ENCODE measurements at regions not wholly inside any gene's neighbourhood (a gene's known extent, or its start where the extent isn't known, plus 50 kb on each side); places are given as distances from the start of the nearest gene placed in this dataset.

DNA sequence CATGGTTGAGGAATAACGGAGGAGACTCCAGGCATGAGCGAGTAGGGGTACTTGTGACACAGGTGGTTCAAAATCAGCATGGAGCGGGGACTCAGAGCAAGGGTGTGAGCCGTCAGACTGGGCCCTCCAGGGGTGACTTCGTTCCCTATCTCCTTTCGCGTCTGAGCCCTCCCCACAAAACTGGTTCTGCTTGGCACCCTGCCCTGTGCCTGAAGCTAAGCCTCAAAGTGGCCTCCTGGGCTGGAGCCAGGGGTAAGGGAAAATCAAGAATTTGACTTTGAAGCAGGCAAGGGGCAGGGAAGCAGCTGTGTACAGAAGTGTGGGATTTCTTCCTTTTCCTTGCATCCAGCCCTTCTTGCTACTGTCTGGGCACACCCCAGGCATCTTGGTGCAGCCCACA is 331.5 kb upstream of the AJAP1 start:
- no peak overlapping the region for H3K27ac Mint-ChIP-seq (ENCODE audit: unreplicated experiment)
- no peak for TF ChIP-seq EZH2 (IDR thresholded peaks at IDR 0.05; ENCODE audit: insufficient read depth, low read length)
- TF ChIP-seq, protein P1, sequence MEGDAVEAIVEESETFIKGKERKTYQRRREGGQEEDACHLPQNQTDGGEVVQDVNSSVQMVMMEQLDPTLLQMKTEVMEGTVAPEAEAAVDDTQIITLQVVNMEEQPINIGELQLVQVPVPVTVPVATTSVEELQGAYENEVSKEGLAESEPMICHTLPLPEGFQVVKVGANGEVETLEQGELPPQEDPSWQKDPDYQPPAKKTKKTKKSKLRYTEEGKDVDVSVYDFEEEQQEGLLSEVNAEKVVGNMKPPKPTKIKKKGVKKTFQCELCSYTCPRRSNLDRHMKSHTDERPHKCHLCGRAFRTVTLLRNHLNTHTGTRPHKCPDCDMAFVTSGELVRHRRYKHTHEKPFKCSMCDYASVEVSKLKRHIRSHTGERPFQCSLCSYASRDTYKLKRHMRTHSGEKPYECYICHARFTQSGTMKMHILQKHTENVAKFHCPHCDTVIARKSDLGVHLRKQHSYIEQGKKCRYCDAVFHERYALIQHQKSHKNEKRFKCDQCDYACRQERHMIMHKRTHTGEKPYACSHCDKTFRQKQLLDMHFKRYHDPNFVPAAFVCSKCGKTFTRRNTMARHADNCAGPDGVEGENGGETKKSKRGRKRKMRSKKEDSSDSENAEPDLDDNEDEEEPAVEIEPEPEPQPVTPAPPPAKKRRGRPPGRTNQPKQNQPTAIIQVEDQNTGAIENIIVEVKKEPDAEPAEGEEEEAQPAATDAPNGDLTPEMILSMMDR (IDR thresholded peaks at IDR 0.05; ENCODE audit: insufficient read depth, low read depth, low read length): no peak
- Histone ChIP-seq H3K36me3 (ENCODE audit: insufficient read depth, low read length) (no peaks in the 10 kb centered on the region), H3K4me1 (ENCODE audit: insufficient read depth, low read length) (no peaks in the 10 kb centered on the region), H3K27ac (ENCODE audit: low read depth, low read length) (no peak overlapping the region), H3K27me3 (ENCODE audit: insufficient read depth, low read length) (no peaks in the 10 kb centered on the region), H3K4me2 (ENCODE audit: low read length) (no peak overlapping the region), H3K79me2 (ENCODE audit: insufficient read depth, low read length) (no peaks in the 10 kb centered on the region), H2AFZ (ENCODE audit: low read depth, low read length) (no peak overlapping the region), H4K20me1 (ENCODE audit: insufficient read depth, low read length) (no peaks in the 10 kb centered on the region), H3K4me3 (ENCODE audit: insufficient read depth, low read depth, low read length) (no peak overlapping the region), H3K9me3 (ENCODE audit: insufficient read depth, low read depth, low read length) (no peaks in the 10 kb centered on the region), H3K9ac (ENCODE audit: low read length) (no peak overlapping the region)
- DNase-seq (ENCODE audit: low read depth): no peak
- H3K4me3 Mint-ChIP-seq (ENCODE audit: unreplicated experiment): no peak overlapping the region
- H3K4me1 Mint-ChIP-seq (ENCODE audit: low read depth, unreplicated experiment): no peaks in the 10 kb centered on the region
- FAIRE-seq: no peak
- H3K9me3 Mint-ChIP-seq (ENCODE audit: unreplicated experiment): peaks cover 20% of the 10 kb centered on the region
- H3K36me3 Mint-ChIP-seq (ENCODE audit: low read depth, unreplicated experiment): no peaks in the 10 kb centered on the region
- peaks cover 19% of the 10 kb centered on the region for H3K27me3 Mint-ChIP-seq (ENCODE audit: low read depth, unreplicated experiment)

DNA sequence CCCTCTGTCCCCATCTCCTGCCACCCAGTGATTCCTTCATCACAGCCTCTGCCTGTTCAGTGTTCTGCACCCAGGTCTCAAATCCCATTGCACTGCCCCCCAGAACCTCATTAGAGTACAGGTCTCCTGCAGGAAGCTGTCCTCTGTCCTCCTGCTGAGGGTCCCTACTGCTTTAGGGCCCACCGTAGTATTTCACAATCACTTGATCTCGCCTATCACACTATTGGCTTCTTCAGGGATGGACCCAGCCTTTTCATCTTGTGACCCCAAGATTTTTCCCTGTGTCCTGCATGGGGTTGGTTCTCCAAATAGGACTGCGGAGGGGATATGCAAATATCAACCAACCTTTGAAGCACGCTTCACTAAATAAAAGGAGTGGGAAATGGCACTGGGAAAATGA is 331.1 kb upstream of the AJAP1 start:
- DNase-seq (ENCODE audit: low read depth) (no peak), FAIRE-seq (no peak)
- Mint-ChIP-seq H3K4me1 (ENCODE audit: low read depth, unreplicated experiment) (no peaks in the 10 kb centered on the region), H3K27ac (ENCODE audit: unreplicated experiment) (no peak overlapping the region), H3K27me3 (ENCODE audit: low read depth, unreplicated experiment) (peaks cover 23% of the 10 kb centered on the region), H3K9me3 (ENCODE audit: unreplicated experiment) (peaks cover 20% of the 10 kb centered on the region), H3K36me3 (ENCODE audit: low read depth, unreplicated experiment) (no peaks in the 10 kb centered on the region), H3K4me3 (ENCODE audit: unreplicated experiment) (no peak overlapping the region)
- Histone ChIP-seq H3K4me2 (ENCODE audit: low read length) (no peak overlapping the region), H3K4me1 (ENCODE audit: insufficient read depth, low read length) (no peaks in the 10 kb centered on the region), H2AFZ (ENCODE audit: low read depth, low read length) (no peak overlapping the region), H4K20me1 (ENCODE audit: insufficient read depth, low read length) (no peaks in the 10 kb centered on the region), H3K4me3 (ENCODE audit: insufficient read depth, low read depth, low read length) (no peak overlapping the region), H3K9ac (ENCODE audit: low read length) (no peak overlapping the region), H3K79me2 (ENCODE audit: insufficient read depth, low read length) (no peaks in the 10 kb centered on the region), H3K36me3 (ENCODE audit: insufficient read depth, low read length) (no peaks in the 10 kb centered on the region), H3K27me3 (ENCODE audit: insufficient read depth, low read length) (no peaks in the 10 kb centered on the region), H3K27ac (ENCODE audit: low read depth, low read length) (no peak overlapping the region), H3K9me3 (ENCODE audit: insufficient read depth, low read depth, low read length) (no peaks in the 10 kb centered on the region)
- TF ChIP-seq, protein P1 (IDR thresholded peaks at IDR 0.05; ENCODE audit: insufficient read depth, low read depth, low read length): no peak
- TF ChIP-seq EZH2 (IDR thresholded peaks at IDR 0.05; ENCODE audit: insufficient read depth, low read length): no peak

DNA sequence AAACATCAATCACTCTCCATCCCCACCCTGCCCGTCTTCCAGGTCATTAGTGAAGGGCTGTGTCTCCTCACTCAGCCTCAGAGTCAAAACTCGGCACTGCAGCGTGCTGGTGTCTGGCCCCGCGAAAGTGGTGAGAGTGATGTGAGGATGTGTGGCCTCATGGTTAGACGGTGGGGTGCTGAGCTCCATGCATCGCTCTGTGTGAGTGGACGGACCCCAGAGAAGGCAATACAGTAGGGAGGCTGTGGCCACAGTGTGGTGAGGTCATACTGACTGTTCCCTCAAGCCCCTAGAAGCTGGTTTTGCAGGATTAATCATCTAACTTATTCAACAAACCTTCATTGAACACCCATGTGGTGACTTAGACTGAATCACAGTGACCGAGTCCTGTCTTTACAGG is 329.9 kb upstream of the AJAP1 start:
- Mint-ChIP-seq H3K27ac (ENCODE audit: unreplicated experiment) (no peak overlapping the region), H3K9me3 (ENCODE audit: unreplicated experiment) (peaks cover 24% of the 10 kb centered on the region), H3K4me1 (ENCODE audit: low read depth, unreplicated experiment) (no peaks in the 10 kb centered on the region), H3K4me3 (ENCODE audit: unreplicated experiment) (no peak overlapping the region), H3K36me3 (ENCODE audit: low read depth, unreplicated experiment) (no peaks in the 10 kb centered on the region), H3K27me3 (ENCODE audit: low read depth, unreplicated experiment) (peaks cover 23% of the 10 kb centered on the region)
- no peaks in the 10 kb centered on the region for H3K4me1 ChIP-seq (ENCODE audit: insufficient read depth, low read length)
- no peaks in the 10 kb centered on the region for H3K36me3 ChIP-seq (ENCODE audit: insufficient read depth, low read length)
- no peaks in the 10 kb centered on the region for H3K79me2 ChIP-seq (ENCODE audit: insufficient read depth, low read length)
- H3K4me2 ChIP-seq (ENCODE audit: low read length): no peak overlapping the region
- H4K20me1 ChIP-seq (ENCODE audit: insufficient read depth, low read length): no peaks in the 10 kb centered on the region
- no peak for FAIRE-seq
- no peak overlapping the region for H3K9ac ChIP-seq (ENCODE audit: low read length)
- H3K27ac ChIP-seq (ENCODE audit: low read depth, low read length): no peak overlapping the region
- no peak overlapping the region for H3K4me3 ChIP-seq (ENCODE audit: insufficient read depth, low read depth, low read length)
- H3K9me3 ChIP-seq (ENCODE audit: insufficient read depth, low read depth, low read length): no peaks in the 10 kb centered on the region
- H2AFZ ChIP-seq (ENCODE audit: low read depth, low read length): no peak overlapping the region
- no peaks in the 10 kb centered on the region for H3K27me3 ChIP-seq (ENCODE audit: insufficient read depth, low read length)
- TF ChIP-seq, protein P1 (IDR thresholded peaks at IDR 0.05; ENCODE audit: insufficient read depth, low read depth, low read length): no peak
- no peak for DNase-seq (ENCODE audit: low read depth)
